Calu3 (cell line): ENCODE measurements at regions not wholly inside any gene's neighbourhood (a gene's known extent, or its start where the extent isn't known, plus 50 kb on each side); places are given as distances from the start of the nearest gene placed in this dataset.
A peak's percentile ranks its signal among the peaks of the same experiment; 100 is the strongest.

Experiments
- BruUV-seq: library from RNA; stranded (reverse); fragments of 400-500 nt; replicated peaks from 2 replicates; lab custom pipeline; 2021; lab: Mats Ljungman, UMichigan
- CTCF ChIA-PET: fragments of 300-600 bp; sonication (Branson Sonifier 250); formaldehyde crosslinking; loops from one replicate; lab custom pipeline; 2022; ENCODE audit warnings: antibody characterized with exemption; lab: Charles Lee
- DNase-seq: peaks from one replicate; pipeline ENCODE4 v3.0.0; 2022
- H3K27ac Mint-ChIP-seq: one replicate; pipeline ENCODE4 v1.8.0; 2022; ENCODE audit warnings: mixed read lengths; ENCODE audit not compliant: unreplicated experiment
- H3K27me3 Mint-ChIP-seq: one replicate; pipeline ENCODE4 v1.8.0; 2022; ENCODE audit warnings: mixed read lengths; ENCODE audit not compliant: unreplicated experiment
- H3K36me3 Mint-ChIP-seq: one replicate; pipeline ENCODE4 v1.8.0; 2022; ENCODE audit warnings: mild to moderate bottlenecking, moderate library complexity, mixed read lengths; ENCODE audit not compliant: insufficient read depth, unreplicated experiment
- H3K4me1 Mint-ChIP-seq: one replicate; pipeline ENCODE4 v1.8.0; 2022; ENCODE audit warnings: mild to moderate bottlenecking, low read depth, mixed read lengths; ENCODE audit not compliant: unreplicated experiment
- H3K4me3 Mint-ChIP-seq: one replicate; pipeline ENCODE4 v1.8.0; 2022; ENCODE audit warnings: mild to moderate bottlenecking, low read depth, moderate library complexity, mixed read lengths; ENCODE audit not compliant: unreplicated experiment
- H3K9me3 Mint-ChIP-seq: one replicate; pipeline ENCODE4 v1.8.0; 2022; ENCODE audit warnings: low read depth, mixed read lengths; ENCODE audit not compliant: unreplicated experiment
- CTCF ChIP-seq: fragments of 200-600 bp; IDR thresholded peaks from one replicate; pipeline ENCODE4 v1.8.0; 2022; ENCODE audit warnings: antibody characterized with exemption; ENCODE audit not compliant: unreplicated experiment
- intact Hi-C: fragments of 100-400 bp; cut with micrococcal nuclease; formaldehyde crosslinking; loops from one replicate; pipeline ENCODE4 v1.10.0; 2022; ENCODE audit not compliant: unreplicated experiment

GRCh38 chr2:41963661-41964525 is 83.9 kb upstream of the PKDCC start:
- Mint-ChIP-seq H3K27me3 (peaks cover 15% of the 10 kb centered on the region), H3K36me3 (no peaks in the 10 kb centered on the region), H3K4me3 (no peak overlapping the region), H3K4me1 (peaks cover 52% of the 10 kb centered on the region), H3K9me3 (no peaks in the 10 kb centered on the region), H3K27ac (no peak overlapping the region)
- no peak for TF ChIP-seq CTCF
- CTCF ChIA-PET, result no interaction called here
- peak; percentile 30 for DNase-seq
- intact Hi-C loops, result no loop called here
- no TSS peak for BruUV-seq

DNA sequence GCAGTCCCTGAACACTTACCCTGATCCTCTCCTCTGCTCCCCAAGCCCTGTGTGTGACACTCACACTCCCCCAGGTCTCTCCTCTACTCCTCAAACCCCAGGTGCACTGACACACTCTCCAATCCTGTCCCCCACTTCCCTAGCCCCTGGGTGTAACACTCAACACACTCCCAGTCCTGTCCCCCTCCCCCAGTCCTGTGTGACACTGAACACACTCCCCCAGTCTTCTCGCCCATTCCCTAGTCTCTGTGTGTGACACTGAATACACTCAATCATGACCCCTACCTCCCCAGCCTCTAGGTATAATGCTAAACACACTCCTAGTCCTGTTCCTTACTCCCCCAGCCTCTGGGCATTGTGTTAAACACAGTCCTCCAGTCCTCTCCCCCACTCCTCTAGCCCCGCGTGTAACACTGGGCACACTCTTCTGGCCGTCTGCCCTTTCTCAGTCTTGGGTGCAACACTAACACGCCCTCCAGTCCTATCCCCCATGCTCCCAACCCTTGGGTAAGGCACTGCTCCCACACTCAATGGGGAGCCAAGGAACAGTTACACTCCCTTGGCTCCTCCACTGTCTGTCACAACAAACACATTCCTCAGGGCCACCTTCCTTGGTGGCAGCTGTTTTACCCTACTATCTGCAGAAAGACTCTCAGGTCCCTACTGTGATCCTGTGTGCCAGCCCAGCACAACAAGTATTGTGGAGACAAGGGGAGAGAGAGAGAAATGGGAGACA is 82.5 kb upstream of the PKDCC start:
- Mint-ChIP-seq H3K9me3 (no peaks in the 10 kb centered on the region), H3K36me3 (no peaks in the 10 kb centered on the region), H3K27me3 (peaks cover 7% of the 10 kb centered on the region), H3K4me1 (peaks cover 52% of the 10 kb centered on the region), H3K27ac (peak overlapping the region; percentile 19), H3K4me3 (no peak overlapping the region)
- CTCF ChIA-PET, result no interaction called here
- intact Hi-C loops, result no loop called here
- DNase-seq, result no peak
- BruUV-seq, result no TSS peak
- TF ChIP-seq CTCF, result no peak

DNA sequence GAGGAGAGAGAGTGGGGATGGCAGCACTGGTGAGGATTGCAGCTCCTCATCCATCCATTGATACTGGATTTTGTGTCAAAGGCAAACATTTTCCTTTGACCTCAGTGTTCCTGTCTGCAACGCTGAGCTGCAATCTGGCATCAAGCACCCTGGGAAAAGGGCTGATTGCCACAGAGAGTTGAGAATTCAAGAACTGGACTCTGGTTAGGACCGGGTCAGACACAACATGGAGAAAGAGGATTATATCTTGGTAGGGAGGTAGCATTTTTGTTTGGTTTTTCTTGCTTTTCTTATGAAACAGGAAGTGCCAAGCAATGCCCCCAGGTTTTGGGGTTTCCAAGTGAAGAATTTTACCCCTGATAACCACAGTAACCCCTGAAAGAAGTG is 81.9 kb upstream of the PKDCC start:
- DNase-seq, result no peak
- CTCF ChIA-PET, result interaction anchor here (0.6 to 0.8 kb wide), 3 partner anchors 10 to 159 kb away, joined by 3 to 4 read pairs (median 3); no protein-coding TSS in a partner anchor
- TF ChIP-seq CTCF, result no peak
- no TSS peak for BruUV-seq
- Mint-ChIP-seq H3K27ac (peak overlapping the region; percentile 19), H3K36me3 (no peaks in the 10 kb centered on the region), H3K4me1 (peaks cover 52% of the 10 kb centered on the region), H3K4me3 (no peak overlapping the region), H3K27me3 (peaks cover 2% of the 10 kb centered on the region), H3K9me3 (no peaks in the 10 kb centered on the region)
- intact Hi-C loops, result no loop called here

DNA sequence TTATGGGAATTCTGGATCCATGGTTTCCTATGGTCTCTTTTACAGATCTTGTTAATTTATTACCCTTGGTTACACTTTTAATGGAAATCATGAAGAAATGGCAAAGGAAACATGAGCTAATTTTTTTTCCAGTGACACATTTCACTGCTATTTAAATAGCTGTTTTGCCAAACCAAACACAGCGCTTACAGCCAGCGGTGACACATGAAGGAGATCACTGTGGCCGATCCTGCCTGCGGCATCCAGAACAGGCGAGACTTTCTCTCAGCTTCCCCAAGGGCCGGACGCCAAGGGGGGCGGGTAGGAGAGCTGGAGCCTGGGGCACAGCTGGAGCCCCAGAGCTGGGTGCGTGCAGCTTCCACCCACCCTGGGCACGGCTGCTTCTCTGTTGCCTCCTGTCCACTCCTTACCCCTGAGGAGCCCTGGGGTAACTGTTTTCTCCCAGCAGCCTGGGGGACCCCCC is 81.4 kb upstream of the PKDCC start:
- peak overlapping the region; percentile 19 for H3K27ac Mint-ChIP-seq
- no peaks in the 10 kb centered on the region for H3K27me3 Mint-ChIP-seq
- H3K4me1 Mint-ChIP-seq, result peaks cover 52% of the 10 kb centered on the region
- no peaks in the 10 kb centered on the region for H3K36me3 Mint-ChIP-seq
- BruUV-seq, result no TSS peak
- no peak for TF ChIP-seq CTCF
- CTCF ChIA-PET, result interaction anchor here (0.6 to 0.8 kb wide), 3 partner anchors 10 to 160 kb away, joined by 3 to 4 read pairs (median 3); no protein-coding TSS in a partner anchor
- peak; percentile 75 for DNase-seq
- H3K4me3 Mint-ChIP-seq, result no peak overlapping the region
- no peaks in the 10 kb centered on the region for H3K9me3 Mint-ChIP-seq
- intact Hi-C loops, result no loop called here
